Spleen (tissue), 7 donors: ENCODE measurements at regions not wholly inside any gene's neighbourhood (a gene's known extent, or its start where the extent isn't known, plus 50 kb on each side); places are given as distances from the start of the nearest gene placed in this dataset.

Experiments
- POLR2A ChIP-seq, 3 donors: fragments of 450-650 bp; IDR thresholded peaks; one replicate each; pipeline ENCODE4 v1.5.1; 2017; ENCODE audit warnings: antibody characterized with exemption in 3 of 3, mild to moderate bottlenecking in 1 of 3
- POLR2AphosphoS5 ChIP-seq, 3 donors: sonication (generic); formaldehyde crosslinking; IDR thresholded peaks; one replicate each; pipeline ENCODE4 v1.5.1; 2017; ENCODE audit warnings: antibody characterized with exemption in 3 of 3
- TF ChIP-seq, protein P1 (sequence below), 11 experiments: fragments of 200-600 bp in 7 of 11; fragments of 450-650 bp in 4 of 11; sonication (generic) in 4 of 11; IDR thresholded peaks in 8 of 11; conservative IDR thresholded peaks in 3 of 11; 1 replicate in 7 of 11; 2 replicates in 4 of 11; pipeline versions ENCODE4 v1.4.0 to v1.8.0; 2016 to 2021; ENCODE audit warnings: antibody characterized with exemption in 11 of 11, inconsistent platforms in 4 of 11, mild to moderate bottlenecking in 1 of 11
- donor health status: DM: no; HTN: no; CAD: no; lungs with moderate emphysema.
- donor health status: DM: no; HTN: no; CAD: no.
- donor health status: DM: no; HTN: no; CAD: no.

DNA sequence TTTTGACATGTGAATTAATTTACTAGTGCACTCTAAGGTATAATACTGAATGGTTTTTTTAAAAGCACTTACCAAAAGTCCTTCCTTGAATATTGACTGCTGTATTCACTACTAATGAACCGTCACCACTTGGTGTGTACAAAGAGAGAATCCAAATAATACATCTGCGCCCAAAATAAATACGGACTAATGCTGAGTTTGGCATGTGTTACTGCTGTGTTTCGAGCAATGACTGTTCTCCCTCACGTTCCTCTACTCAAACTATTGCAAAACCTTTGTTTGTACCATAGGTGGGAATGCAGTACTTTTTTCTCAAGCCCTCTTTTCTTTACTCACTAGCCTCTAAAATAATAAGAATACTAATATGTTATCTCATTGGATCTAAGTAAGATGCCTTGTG is 305.5 kb downstream of the QKI start:
- TF ChIP-seq POLR2AphosphoS5 (IDR thresholded peaks at IDR 0.05) = no peak
- no peak for TF ChIP-seq POLR2A (IDR thresholded peaks at IDR 0.05)
- TF ChIP-seq, protein P1, sequence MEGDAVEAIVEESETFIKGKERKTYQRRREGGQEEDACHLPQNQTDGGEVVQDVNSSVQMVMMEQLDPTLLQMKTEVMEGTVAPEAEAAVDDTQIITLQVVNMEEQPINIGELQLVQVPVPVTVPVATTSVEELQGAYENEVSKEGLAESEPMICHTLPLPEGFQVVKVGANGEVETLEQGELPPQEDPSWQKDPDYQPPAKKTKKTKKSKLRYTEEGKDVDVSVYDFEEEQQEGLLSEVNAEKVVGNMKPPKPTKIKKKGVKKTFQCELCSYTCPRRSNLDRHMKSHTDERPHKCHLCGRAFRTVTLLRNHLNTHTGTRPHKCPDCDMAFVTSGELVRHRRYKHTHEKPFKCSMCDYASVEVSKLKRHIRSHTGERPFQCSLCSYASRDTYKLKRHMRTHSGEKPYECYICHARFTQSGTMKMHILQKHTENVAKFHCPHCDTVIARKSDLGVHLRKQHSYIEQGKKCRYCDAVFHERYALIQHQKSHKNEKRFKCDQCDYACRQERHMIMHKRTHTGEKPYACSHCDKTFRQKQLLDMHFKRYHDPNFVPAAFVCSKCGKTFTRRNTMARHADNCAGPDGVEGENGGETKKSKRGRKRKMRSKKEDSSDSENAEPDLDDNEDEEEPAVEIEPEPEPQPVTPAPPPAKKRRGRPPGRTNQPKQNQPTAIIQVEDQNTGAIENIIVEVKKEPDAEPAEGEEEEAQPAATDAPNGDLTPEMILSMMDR (IDR thresholded peaks at IDR 0.05 in 8 of 11, conservative IDR thresholded peaks at IDR 0.05 in 3 of 11) = no peak
